ENCODE measurements at regions not wholly inside any gene's neighbourhood (a gene's known extent, or its start where the extent isn't known, plus 50 kb on each side); places are given as distances from the start of the nearest gene placed in this dataset.
"Not testable (repeated sequence)": the region's sequence is repeated elsewhere in the genome, so short reads cannot be mapped to it uniquely, and the experiment has no call there.

DNA sequence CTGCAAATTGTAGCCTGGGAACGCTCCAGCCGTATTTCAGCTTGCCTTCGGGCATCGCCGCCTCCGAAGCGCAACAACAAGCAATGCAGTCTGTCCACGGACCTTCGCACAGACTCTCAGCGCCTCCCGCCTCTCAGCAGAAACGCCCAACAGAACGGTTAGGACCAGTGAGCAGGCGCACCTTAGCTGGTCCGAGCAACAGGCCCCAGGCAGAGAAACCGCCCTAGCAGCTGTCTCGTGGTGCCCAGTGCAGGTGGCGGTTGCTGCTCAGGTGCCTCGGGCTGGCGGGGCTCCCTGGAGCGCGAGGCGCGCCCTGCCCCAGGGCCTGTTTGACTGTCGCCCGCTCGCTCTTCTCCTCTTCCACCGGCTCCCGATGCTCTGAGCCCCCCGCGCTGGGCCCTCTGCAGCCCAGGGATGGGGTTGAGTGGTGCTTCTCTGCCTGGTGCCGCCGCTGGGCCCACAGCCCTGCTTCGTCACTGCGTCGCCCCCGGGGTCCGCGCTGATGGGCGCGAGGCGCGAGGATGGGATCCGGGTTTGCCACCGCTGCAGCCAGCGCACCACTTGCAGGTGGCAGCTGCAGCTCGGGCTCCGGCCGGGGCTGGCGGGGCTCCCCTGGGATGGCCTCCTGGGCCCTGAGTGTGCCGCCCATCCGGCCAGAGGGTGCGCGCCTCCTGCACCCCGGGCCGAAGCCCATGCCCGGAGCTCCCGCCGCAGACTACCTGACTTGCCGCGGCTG is 268.4 kb upstream of the FRG2C start:
- DNase-seq: no peak

DNA sequence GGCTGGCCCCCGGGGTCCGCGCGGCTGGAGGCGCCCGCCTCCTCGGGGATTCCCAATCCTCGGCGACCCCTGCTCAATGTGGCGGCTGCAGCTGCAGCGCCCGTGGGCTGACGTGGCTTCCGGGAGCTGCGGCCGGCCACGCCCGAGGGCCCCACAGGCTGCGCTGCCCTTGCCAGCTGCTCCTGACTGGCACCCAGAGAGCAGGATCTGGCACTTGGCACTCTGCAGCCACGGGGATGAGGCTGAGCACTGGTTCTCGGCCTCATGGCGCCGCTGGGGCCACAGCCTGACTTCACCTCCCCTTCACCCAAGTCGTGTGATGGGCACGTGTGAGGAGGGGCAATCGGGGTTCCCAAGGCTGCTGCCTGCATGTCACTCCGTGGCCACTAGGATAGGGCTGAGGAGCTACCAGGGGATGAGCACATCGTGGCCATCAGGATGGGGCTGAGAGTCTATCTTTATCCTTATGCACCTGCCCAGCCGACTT is 267.8 kb upstream of the FRG2C start:
- no peak for DNase-seq

DNA sequence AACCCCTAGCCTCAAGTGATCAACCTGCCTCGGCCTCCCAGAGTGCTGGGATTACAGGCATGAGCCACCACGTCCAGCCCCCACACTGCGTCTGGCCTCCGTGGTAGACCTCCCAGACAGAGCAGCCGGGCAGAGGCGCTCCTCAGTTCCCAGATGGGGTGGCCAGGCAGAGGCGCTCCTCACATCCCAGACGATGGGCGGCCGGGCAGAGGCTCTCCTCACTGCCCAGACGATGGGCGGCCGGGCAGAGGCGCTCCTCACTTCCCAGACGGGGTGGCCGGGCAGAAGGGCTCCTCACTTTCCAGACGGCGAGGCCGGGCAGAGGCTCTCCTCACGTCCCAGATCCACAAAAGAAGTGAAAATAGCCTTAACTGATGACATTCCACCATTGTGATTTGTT is 266.6 kb upstream of the FRG2C start:
- not testable (repeated sequence) for DNase-seq

DNA sequence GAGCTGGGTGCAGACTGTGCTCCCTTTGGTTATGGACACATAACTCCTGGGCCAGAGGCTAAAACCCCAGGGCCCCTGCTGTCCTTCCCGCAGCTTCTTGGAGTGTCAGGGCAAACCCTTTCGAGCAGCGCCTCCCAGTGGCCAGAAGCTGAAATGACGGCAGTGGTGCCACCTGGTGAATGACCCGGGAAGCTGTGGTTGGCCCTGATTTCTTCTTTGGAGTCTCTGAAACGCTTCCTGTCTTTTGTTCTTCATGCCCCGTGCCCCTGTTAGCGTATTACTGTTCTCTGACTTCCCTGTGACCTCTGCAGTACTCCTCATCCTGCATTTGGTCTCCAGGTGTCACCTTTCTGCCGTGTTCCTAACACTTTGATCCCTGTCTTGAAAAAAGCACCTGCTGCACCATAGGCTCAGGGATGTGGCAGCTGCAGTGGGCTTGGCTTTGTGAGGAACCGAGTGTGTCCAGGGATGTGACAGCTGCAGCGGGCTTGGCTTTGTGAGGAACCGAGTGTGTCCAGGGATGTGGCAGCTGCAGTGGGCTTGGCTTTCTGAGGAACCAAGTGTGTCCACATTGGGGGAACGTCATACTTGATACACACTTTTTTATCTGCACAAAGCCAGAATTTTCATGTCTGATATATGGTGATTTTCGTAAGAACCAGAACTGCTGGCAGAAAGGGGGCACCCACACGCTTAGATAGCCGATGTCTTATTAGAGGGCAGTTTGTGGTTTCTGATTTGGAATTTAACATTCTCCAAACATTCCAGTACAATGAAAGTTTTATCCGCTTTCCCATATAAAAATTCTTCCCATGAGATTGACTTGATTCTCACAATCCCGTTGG is 241.8 kb upstream of the FRG2C start:
- peak; percentile 47 for DNase-seq

DNA sequence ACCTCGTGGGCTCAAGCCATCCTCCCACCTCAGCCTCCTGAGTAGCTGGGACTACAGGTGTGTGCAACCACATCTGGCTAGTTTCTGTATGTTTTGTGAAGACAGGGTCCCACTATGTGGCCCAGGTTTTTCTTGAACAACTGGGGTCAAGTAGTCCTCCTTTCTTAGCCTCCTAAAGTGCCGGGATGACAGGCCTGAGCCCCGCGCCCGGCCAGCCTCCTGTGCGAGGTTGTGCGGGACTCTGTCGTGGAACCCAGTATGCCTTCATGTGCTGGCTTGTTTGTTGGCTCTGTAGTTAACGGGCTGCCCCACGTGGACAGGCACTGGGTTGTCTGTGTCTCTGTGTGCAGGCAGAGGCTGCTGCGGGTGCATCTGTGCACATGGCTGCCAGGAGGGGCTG is 238.7 kb upstream of the FRG2C start:
- DNase-seq: not testable (repeated sequence)

DNA sequence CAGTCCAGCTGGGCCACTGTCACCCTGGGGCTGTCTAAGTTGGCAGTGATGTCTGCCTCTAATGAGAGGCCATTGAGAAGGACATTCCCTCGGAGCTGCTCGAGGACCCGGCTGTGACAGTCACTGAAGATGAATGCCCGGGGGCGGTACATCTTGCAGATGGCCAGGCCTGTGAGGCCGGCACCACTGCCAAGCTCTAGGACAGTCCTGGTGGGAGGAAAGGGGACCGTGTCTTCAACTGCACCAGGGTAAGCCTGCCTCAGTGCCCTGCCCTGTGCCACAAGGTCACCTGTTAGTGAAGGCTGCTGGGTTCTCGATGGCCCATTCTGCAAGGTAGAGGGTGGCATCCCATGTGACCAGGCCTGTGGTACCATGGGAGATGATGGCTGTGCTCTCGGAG is 236.6 kb upstream of the FRG2C start:
- not testable (repeated sequence) for DNase-seq

DNA sequence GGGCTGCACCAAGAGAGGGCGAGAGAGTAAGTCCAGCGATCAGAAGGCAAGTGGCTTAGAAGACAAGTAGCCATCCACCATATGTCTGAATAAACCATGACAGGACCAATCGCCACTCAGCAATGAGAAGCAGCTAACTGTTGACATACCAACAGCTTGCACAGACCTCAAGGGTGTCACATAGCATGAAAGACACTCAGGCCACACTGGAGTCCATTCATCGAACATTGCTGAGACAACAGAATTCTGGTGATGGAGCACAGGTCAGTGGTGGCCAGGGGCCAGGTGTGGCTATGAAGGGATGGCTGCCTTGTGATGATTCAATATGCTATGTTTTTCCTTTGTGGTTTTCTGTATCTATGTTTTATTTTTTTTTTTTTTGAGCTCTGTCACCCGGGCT is 236.2 kb upstream of the FRG2C start:
- DNase-seq: not testable (repeated sequence)

DNA sequence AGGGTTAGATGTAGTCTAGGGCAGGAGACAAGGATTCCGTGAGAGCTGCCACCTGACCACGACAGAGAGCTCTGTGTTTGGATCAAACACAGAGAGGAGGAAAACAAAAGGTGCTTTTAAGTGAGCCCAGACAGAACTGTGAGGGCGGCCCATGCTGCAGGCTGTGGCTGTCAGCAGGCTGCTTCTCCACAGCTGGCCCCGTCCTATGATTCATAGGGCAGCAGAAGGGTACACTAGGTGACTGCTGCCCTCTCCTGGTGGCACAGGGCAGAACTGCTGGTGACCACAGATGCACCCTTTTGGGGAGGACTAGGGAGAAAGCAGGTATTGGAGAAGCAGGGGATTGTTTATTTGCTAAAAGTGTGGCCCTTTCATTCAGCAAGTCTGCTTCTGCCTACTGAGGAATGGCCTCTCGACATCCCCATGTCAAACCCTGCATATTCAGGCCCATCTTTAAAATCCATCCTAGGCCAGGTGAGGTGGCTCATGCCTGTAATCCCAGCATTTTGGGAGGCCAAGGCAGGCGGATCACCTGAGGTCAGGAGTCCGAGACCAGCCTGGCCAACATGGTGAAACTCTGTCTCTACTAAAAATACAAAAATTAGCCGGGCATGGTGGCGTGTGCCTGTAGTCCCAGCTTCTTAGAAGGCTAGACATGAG is 234.4 kb upstream of the FRG2C start:
- peak; percentile 75 for DNase-seq

DNA sequence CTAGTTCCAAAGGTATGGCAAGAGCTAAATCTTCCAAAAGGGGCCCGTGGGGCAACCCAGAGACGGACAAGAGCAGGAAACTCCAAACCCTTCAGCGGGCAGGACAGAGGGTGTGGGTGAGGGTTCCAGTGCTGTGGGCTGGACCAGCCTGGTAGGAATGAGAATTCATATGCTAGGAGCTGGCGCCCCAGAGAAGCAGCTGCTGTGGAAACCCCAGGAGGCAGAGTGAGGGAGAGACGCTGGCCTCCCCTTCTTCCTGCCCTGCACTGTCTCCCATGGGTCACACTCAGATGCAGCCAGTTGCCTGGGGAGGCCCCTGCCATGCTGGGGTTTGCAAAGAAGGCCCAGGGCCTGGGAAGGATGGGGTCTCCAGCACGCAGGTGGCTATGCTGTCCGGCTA is 233.7 kb upstream of the FRG2C start:
- not testable (repeated sequence) for DNase-seq

DNA sequence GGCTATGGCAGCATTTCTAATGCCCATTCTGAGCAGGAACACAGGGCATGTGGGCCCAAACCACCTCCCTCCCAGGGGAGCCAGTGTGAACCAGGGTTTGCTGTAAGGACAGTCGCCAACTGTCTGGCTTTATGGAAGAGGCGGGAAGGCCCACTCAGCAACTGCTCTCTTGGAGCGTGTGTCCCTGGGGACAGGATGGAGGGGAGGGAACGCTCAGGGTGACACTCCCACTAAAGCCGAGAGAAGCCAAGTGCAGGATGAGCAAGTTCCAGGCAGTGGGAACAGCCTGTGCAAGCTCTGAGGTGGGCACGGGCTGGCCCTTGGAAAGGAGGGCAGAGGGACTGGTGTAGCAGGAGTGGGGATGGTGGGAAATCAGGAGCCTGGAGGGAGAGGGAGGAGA is 233.0 kb upstream of the FRG2C start:
- DNase-seq: not testable (repeated sequence)

DNA sequence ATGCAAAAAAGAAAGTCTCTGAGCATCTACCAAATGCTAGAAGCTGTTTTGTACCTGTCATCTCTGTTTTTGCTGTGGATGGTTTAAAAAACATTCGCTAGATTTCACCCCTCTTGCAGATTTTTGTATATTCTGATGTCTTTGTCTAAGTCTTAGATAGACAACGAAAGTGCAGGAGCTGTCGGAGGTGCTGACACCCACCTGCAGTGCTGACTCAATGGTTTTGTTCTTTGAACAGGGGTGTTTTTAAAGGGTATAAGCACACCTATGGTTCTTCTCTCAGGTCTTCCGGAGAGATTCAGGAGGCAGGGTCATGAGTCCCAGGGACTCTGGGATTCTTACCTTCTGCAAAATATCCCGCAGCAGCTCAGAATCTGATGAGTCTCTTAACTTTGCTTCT is 231.7 kb upstream of the FRG2C start:
- not testable (repeated sequence) for DNase-seq

DNA sequence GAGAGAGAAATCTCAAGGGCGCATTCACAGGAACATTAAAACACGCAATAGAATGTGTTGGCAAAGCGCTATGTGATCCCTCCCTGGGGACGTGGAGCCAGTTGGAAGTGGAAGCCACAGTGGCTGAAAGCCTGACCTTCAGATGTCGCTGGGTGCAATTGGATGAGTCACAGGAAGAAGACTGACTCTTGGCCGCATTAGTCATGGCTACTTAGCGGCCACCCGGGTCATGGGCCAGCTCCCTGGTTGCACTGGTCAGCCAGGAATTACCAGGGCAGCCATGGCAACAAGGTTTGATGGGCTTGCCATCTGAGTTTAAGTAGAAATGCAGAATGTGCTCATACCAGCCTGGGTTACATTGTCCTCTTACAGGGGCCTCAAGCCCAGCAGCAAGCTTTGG is 231.2 kb upstream of the FRG2C start:
- not testable (repeated sequence) for DNase-seq

DNA sequence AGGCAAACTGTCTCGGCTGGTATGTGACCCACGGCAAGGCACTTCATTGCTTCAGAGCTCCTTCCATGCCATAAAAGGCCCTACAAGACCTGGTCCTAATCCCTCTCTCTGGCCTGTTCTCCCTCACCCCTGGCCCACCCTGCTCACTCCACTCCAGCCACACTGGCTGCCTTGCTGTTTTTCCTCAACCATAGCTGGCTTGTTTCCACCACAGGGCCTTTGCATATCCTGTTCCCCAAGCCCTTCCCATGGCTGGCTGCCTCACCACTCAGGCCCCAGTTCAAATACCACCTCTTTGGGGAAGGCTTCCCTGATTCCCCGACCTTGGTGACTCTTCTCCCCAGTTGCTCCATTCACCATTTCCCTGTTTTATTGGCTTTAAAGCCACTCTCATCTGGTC is 230.8 kb upstream of the FRG2C start:
- not testable (repeated sequence) for DNase-seq

DNA sequence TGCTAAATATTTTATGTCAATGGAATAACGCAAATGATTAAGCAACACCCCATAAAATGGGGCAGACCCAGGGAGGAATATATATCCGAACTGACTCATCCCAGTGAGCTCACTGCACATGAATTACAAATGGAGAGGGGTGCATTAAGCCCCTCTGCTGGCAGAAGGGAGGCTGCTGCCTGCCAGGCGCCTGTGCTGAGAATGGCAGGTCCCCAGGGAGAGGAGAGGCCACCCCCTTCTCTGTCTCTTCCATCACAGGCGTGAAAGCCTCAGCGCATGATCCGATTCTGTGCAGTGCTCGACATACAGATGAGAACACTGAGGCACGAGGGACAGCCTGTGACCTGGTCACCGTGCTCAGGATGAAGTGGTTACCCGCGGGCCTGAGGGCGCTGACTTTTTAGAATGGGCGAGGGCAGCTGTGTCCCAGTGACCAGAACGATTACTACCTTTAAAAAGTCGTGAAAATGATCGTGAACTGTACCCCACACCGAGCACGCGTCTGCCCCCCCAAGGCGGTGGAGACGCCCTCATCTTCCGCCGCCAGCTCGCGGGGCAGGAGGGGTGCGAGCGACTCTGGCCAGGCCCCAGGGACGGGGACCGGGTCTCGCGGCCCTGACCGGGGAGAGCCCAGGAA is 229.7 kb upstream of the FRG2C start:
- DNase-seq: not testable (repeated sequence)

DNA sequence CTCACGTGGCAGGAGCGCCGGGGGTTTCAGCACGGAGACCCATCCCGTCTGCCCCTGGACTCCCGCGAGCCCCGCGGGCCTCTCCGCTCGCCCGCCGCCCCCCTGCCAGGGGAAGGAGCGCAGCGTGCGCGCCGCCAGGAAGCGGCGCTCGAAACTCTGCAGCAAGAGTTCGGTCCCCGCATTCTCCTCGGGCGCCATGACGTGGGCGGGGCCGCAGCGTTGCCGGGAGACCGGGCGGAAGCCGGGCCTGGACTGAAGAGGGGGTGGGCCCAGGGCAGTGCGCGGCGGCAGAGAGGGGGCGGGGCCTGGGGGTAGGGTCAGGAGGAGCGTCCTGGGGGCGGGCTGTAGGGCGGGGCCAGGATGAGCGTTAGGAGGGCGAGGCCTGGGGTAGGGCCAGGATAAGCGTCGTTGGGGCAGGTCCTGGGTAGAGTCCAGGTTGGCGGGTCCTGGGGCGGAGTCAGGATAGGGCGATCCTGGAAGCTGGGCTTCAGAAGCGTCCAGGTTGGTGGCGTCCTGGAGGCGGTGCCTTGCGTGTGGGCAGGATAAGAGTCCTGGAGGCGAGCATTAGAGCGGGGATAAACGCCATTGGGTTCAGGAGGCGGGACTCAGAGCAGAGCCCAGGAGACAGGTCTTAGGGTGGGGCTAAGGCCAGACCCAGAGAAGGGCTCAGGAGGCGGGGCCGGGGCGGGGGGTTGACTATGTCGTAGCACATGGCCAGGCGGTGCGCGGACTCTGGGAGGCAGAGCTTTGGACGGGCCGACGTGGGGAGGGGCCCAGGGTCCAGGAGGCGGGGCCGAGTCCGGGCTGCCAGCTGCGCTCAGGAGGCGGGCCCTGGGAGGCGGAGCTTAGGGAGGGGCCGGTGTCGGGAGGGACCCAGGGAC is 229.0 kb upstream of the FRG2C start:
- DNase-seq: peak; percentile 97

DNA sequence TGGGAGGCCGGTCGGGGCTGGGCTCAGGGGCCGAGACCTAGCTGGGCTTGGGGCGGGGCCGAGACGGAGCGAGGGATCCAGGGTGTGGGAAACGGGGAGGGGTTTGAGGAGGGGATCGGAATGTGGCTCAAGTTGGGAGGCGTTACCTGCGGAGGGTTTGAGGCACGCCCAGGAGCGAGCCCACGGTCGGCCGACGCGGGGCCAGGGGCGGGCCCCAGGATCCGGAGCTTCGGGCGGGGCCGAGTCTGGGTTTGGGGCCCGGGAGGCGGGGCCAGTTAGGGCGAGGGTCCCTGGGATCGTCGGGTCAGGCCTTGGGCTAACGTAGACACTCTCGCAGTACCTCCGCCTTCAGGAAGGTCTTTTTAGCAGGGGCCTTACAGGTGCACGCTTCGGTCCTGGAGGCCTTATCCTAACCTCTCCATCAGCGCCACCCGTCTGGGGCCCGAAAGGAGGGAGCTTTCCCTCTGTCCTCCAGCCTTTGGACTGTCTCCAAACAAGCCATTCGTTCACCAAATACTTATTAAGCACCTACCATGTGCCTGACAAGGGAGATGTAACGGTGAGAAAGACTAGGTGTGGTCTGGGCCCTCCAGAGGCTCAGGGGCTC is 228.2 kb upstream of the FRG2C start:
- DNase-seq: not testable (repeated sequence)

DNA sequence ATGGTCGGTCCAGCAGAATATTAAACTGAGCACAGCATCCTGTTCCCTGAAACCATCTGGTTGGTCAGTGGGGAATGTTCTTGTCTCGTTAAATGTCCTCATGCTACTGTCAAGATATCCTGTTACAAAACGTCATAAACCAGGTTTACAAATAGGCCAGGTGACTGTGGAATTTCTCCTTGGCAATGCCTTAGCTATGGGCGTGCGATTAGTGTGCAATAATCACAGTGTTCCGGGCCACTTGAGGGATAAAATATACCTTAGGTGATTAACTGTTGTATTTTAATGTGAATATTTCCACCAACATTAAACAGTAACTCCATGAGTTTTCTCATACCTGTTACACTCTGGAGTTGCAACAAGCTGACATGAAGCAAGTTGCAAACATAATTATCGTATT is 223.1 kb upstream of the FRG2C start:
- not testable (repeated sequence) for DNase-seq

DNA sequence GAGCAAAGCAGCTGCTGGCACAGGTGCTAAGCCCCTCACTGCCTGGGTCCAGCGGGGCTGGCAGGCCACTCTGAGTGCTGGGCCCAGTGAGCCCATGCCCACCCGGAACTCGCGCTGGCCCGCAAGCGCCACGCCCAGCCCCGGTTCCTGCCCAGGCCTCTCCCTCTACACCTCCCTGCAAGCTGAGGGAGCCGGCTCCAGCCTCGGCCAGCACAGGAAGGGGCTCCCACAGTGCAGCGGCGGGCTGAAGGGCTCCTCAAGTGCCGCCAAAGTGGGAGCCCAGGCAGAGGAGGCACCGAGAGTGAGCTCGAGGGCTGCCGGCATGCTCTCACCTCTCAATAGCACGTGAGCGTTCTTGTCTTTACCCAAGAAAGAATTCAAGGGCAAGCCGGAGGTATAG is 219.5 kb upstream of the FRG2C start:
- not testable (repeated sequence) for DNase-seq

DNA sequence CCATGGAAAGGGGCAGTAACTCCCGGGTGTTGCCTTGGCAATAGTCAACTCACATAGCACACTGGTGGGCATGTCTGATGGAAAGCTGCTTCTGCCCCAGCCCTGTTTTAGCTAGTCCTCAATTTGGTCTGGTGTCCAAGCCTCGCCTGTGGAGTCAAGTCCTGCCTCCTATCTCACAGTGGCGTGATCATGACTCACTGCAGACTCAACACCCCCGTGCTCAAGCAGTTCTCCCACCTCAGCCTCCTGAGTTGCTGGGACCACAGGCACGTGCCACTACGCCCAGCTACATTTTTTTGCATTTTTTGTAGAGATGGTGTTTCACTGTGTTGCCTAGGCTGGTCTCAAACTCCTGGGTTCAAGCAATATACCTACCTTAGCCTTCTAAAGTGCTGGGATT is 218.9 kb upstream of the FRG2C start:
- not testable (repeated sequence) for DNase-seq

DNA sequence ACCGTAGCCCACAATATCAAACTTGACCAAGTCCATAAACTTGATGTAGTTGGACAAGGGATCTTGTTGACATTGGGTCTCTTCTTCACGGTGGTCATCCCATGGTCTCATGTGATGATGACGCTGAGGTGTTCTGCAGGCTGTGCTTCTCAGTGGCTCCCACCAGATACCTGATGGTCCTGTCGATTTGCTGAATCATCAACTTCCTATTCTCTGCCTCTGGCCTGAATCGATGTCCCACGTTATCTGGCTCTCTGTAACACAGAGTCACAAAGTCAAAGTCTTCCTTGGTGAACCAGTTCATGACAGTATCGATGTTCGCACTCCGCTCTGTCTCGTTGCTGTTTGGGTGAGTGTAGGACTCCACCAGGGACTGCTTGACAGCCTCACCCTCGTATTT is 217.2 kb upstream of the FRG2C start:
- not testable (repeated sequence) for DNase-seq

DNA sequence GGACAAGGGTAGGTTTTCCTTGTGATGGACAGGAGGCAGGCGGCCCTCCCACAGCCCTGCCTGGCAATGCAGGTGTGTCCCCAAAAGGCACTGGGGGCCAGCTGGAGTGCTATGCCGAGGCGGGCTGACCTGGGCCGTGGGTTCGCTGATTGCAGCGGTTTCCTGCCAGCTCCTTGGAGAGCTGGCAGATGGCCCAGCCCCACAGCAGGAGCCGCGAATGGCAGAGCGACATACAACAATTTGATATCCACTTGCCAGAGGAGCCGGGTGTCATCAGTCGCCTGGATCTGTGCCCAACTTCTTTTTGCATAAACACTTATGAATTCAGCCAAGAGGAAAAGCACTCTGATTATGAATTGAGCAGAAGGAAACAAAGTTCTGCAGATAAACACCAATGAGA is 210.8 kb upstream of the FRG2C start:
- not testable (repeated sequence) for DNase-seq
